ENCODE measurements at regions not wholly inside any gene's neighbourhood (a gene's known extent, or its start where the extent isn't known, plus 50 kb on each side); places are given as distances from the start of the nearest gene placed in this dataset.

DNA sequence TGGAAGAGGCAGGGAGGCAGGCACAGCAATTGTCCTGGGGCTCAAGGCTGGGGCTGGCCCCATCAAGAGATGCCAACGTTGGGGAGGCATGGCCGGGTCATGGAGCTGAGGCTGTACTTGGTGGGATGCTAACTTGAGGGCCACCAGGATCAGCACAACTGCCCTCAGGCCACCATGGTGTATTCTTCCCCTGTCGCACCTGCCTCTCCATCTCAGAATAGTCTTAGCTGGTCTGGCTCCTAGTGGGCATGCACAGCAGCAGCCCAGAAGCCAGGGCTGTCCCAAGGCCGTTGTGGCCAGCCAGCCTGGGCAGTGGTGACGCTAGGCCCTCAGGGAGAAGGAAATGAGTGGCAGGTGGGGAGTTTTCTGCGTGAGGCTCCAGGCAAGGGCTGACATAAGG, 91.3 kb downstream of the DHCR7 start:
- TF ChIP-seq, protein P1, sequence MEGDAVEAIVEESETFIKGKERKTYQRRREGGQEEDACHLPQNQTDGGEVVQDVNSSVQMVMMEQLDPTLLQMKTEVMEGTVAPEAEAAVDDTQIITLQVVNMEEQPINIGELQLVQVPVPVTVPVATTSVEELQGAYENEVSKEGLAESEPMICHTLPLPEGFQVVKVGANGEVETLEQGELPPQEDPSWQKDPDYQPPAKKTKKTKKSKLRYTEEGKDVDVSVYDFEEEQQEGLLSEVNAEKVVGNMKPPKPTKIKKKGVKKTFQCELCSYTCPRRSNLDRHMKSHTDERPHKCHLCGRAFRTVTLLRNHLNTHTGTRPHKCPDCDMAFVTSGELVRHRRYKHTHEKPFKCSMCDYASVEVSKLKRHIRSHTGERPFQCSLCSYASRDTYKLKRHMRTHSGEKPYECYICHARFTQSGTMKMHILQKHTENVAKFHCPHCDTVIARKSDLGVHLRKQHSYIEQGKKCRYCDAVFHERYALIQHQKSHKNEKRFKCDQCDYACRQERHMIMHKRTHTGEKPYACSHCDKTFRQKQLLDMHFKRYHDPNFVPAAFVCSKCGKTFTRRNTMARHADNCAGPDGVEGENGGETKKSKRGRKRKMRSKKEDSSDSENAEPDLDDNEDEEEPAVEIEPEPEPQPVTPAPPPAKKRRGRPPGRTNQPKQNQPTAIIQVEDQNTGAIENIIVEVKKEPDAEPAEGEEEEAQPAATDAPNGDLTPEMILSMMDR (IDR thresholded peaks at IDR 0.05): no peak
- TF ChIP-seq EZH2 (IDR thresholded peaks at IDR 0.05; ENCODE audit: borderline replicate concordance, insufficient read depth, low read depth, low read length, poor library complexity, severe bottlenecking): no peak

Measured in B cell (primary cell).